Gastroesophageal sphincter (tissue), 3 donors: ENCODE measurements at regions not wholly inside any gene's neighbourhood (a gene's known extent, or its start where the extent isn't known, plus 50 kb on each side); places are given as distances from the start of the nearest gene placed in this dataset.

Source experiments
- CTCF ChIP-seq, 4 experiments: fragments of 200-600 bp in 2 of 4; fragments of 450-650 bp in 2 of 4; sonication (generic) in 1 of 4; IDR thresholded peaks; one replicate each; pipeline ENCODE4 v1.5.1; 2017 to 2019; ENCODE audit warnings: antibody characterized with exemption in 4 of 4, mild to moderate bottlenecking in 2 of 4, moderate library complexity in 2 of 4
- EP300 ChIP-seq: sonication (generic); formaldehyde crosslinking; IDR thresholded peaks from one replicate; pipeline ENCODE4 v1.6.1; 2017; ENCODE audit warnings: antibody characterized with exemption, mild to moderate bottlenecking
- POLR2A ChIP-seq, 2 donors: fragments of 450-650 bp; IDR thresholded peaks; one replicate each; pipeline ENCODE4 v1.6.1; 2017; ENCODE audit warnings: antibody characterized with exemption in 2 of 2, mild to moderate bottlenecking in 2 of 2, moderate library complexity in 1 of 2
- POLR2AphosphoS5 ChIP-seq: sonication (generic); formaldehyde crosslinking; IDR thresholded peaks from one replicate; pipeline ENCODE4 v1.6.1; 2017; ENCODE audit warnings: antibody characterized with exemption

GRCh38 chr18:60096428-60096827, 196.6 kb downstream of the PMAIP1 start:
- TF ChIP-seq POLR2AphosphoS5 (no peak), CTCF (IDR thresholded peaks at IDR 0.05) (no peak), POLR2A (IDR thresholded peaks at IDR 0.05) (no peak), EP300 (no peak)
